ENCODE measurements at regions not wholly inside any gene's neighbourhood (a gene's known extent, or its start where the extent isn't known, plus 50 kb on each side); places are given as distances from the start of the nearest gene placed in this dataset.

- Histone ChIP-seq H3K27ac (no peak overlapping the region), H3K27me3 (no peaks in the 10 kb centered on the region), H3K4me1 (no peaks in the 10 kb centered on the region), H3K4me3 (no peak overlapping the region), H3K36me3 (no peaks in the 10 kb centered on the region), H3K9me3 (peaks cover 0 to 9% of the 10 kb centered on the region in 2 donors)
- no peak for DNase-seq (ENCODE audit: low spot score in 2 of 2)
- intact Hi-C loops (cut with DNase I; ENCODE audit: low total_unique reads): no loop called here
- TF ChIP-seq POLR2AphosphoS5 (IDR thresholded peaks at IDR 0.05) (no peak), POLR2A (IDR thresholded peaks at IDR 0.05) (no peak), CTCF (IDR thresholded peaks at IDR 0.05) (no peak)
These were observed 860.1 kb downstream of the BCL11A start for GRCh38 chr2:59693231-59693959.

GRCh38 chr2:59691518-59692190, 861.8 kb downstream of the BCL11A start:
- TF ChIP-seq CTCF (IDR thresholded peaks at IDR 0.05): no peak
- peaks cover 0 to 9% of the 10 kb centered on the region in 2 donors for H3K9me3 ChIP-seq

GRCh38 chr2:59690849-59691248, 862.6 kb downstream of the BCL11A start:
- Histone ChIP-seq H3K27me3 (no peaks in the 10 kb centered on the region), H3K27ac (peak overlapping the region; percentile 48 to 59), H3K36me3 (no peaks in the 10 kb centered on the region), H3K9me3 (peaks cover 0 to 9% of the 10 kb centered on the region in 2 donors), H3K4me3 (no peak overlapping the region), H3K4me1 (no peaks in the 10 kb centered on the region)
- no peak for TF ChIP-seq POLR2AphosphoS5 (IDR thresholded peaks at IDR 0.05)
- no peak for TF ChIP-seq CTCF (IDR thresholded peaks at IDR 0.05)
- TF ChIP-seq POLR2A (IDR thresholded peaks at IDR 0.05): no peak
- intact Hi-C loops (cut with DNase I; ENCODE audit: low total_unique reads): no loop called here
- DNase-seq (ENCODE audit: low spot score in 2 of 2): no peak

More at GRCh38 chr2:59691518-59692190, 861.8 kb downstream of the BCL11A start:
- Histone ChIP-seq H3K4me1 (no peaks in the 10 kb centered on the region), H3K27me3 (no peaks in the 10 kb centered on the region), H3K27ac (peak overlapping the region; percentile 48 to 59), H3K36me3 (no peaks in the 10 kb centered on the region), H3K4me3 (no peak overlapping the region)
- DNase-seq (ENCODE audit: low spot score in 2 of 2): no peak
- intact Hi-C loops (cut with DNase I; ENCODE audit: low total_unique reads): no loop called here

- intact Hi-C loops (cut with DNase I; ENCODE audit: low total_unique reads): no loop called here
- no peak for DNase-seq (ENCODE audit: low spot score in 2 of 2)
- H3K4me3 ChIP-seq: no peak overlapping the region
- H3K36me3 ChIP-seq: no peaks in the 10 kb centered on the region
- no peak overlapping the region for H3K27ac ChIP-seq
- no peaks in the 10 kb centered on the region for H3K27me3 ChIP-seq
- peaks cover 0 to 12% of the 10 kb centered on the region in 2 donors for H3K9me3 ChIP-seq
- TF ChIP-seq POLR2A (IDR thresholded peaks at IDR 0.05) (no peak), POLR2AphosphoS5 (IDR thresholded peaks at IDR 0.05) (no peak), CTCF (IDR thresholded peaks at IDR 0.05) (no peak)
- no peaks in the 10 kb centered on the region for H3K4me1 ChIP-seq
These were observed 868.7 kb downstream of the BCL11A start for GRCh38 chr2:59684771-59685166.

GRCh38 chr2:59684116-59684770, 869.2 kb downstream of the BCL11A start:
- Histone ChIP-seq H3K4me1 (no peaks in the 10 kb centered on the region), H3K27ac (no peak overlapping the region), H3K36me3 (no peaks in the 10 kb centered on the region), H3K27me3 (no peaks in the 10 kb centered on the region), H3K9me3 (peaks cover 0 to 17% of the 10 kb centered on the region in 2 donors), H3K4me3 (no peak overlapping the region)
- intact Hi-C loops (cut with DNase I; ENCODE audit: low total_unique reads): no loop called here
- TF ChIP-seq POLR2AphosphoS5 (IDR thresholded peaks at IDR 0.05) (no peak), CTCF (IDR thresholded peaks at IDR 0.05) (no peak), POLR2A (IDR thresholded peaks at IDR 0.05) (no peak)
- DNase-seq (ENCODE audit: low spot score in 2 of 2): no peak
